ENCODE measurements at regions not wholly inside any gene's neighbourhood (a gene's known extent, or its start where the extent isn't known, plus 50 kb on each side); places are given as distances from the start of the nearest gene placed in this dataset.

- no peak for FAIRE-seq
- in situ Hi-C loops (cut with MboI) (no loop called here), intact Hi-C loops (cut with micrococcal nuclease) (no loop called here)
- H3K4me2 ChIP-seq (ENCODE audit: insufficient read depth, low read length): no peak overlapping the region
- BruUV-seq (replicated peaks): no TSS peak
- no peak for ATAC-seq
- H4K20me1 ChIP-seq (replicated peaks; ENCODE audit: control insufficient read depth, insufficient read depth, low read length): no peaks in the 10 kb centered on the region
- CTCF ChIA-PET (ENCODE audit: low intra/inter-chr PET ratio): no interaction called here
- DNase-seq (ENCODE audit: extremely low read depth in 1 of 4, low spot score in 3 of 4): no peak
- H3K4me1 ChIP-seq (replicated peaks in 1 of 2; ENCODE audit: control insufficient read depth in 2 of 2, insufficient read depth in 2 of 2, low read length in 2 of 2): no peaks in the 10 kb centered on the region
- H3K9ac ChIP-seq (ENCODE audit: insufficient read depth in 1 of 2, low read depth in 2 of 2, low read length in 2 of 2): no peak overlapping the region
- TF ChIP-seq KLF1 (tag; IDR thresholded peaks at IDR 0.05): no peak
- no peak for TF ChIP-seq HNRNPK (IDR thresholded peaks at IDR 0.05; ENCODE audit: low read depth, low read length, poor library complexity, severe bottlenecking)
- no peak for TF ChIP-seq CHD2 (IDR thresholded peaks at IDR 0.05; ENCODE audit: low read depth, low read length)
- TF ChIP-seq JUNB (CRISPR knock-in tag; conservative IDR thresholded peaks at IDR 0.05): no peak
- no peak for TF ChIP-seq ZNF165 (CRISPR knock-in tag; IDR thresholded peaks at IDR 0.05; ENCODE audit: borderline replicate concordance)
- no peak for TF ChIP-seq ZNF655 (CRISPR knock-in tag; IDR thresholded peaks at IDR 0.05)
- TF ChIP-seq NELFE (IDR thresholded peaks at IDR 0.05; ENCODE audit: insufficient read depth, insufficient read length): no peak
- no peak for TF ChIP-seq U2AF2 (optimal IDR thresholded peaks at IDR 0.05; ENCODE audit: low read depth, low read length)
- TF ChIP-seq ZNF3 (CRISPR knock-in tag; IDR thresholded peaks at IDR 0.05): no peak
- TF ChIP-seq ZNF592 (IDR thresholded peaks at IDR 0.05): no peak
- TF ChIP-seq RBFOX2 (IDR thresholded peaks at IDR 0.05; ENCODE audit: low read depth, low read length): no peak
- no peak for TF ChIP-seq ZBED1 (IDR thresholded peaks at IDR 0.05)
- no peak for TF ChIP-seq ZNF511 (CRISPR knock-in tag; IDR thresholded peaks at IDR 0.05)
- no peak for TF ChIP-seq NCOA4 (IDR thresholded peaks at IDR 0.05; ENCODE audit: partially characterized antibody)
- H3K9me3 ChIP-seq (replicated peaks; ENCODE audit: control insufficient read depth, insufficient read depth, low read depth, low read length): no peaks in the 10 kb centered on the region
- no peaks in the 10 kb centered on the region for H3K36me3 ChIP-seq (ENCODE audit: control insufficient read depth, insufficient read depth, low read length)
- H3K4me3 ChIP-seq: no peak overlapping the region
- no peaks in the 10 kb centered on the region for H3K79me2 ChIP-seq (ENCODE audit: control insufficient read depth, insufficient read depth, low read length)
- POLR2A ChIA-PET: no interaction called here
- 1% methylated on average over 5 of the region's 5 CpGs for WGBS (ENCODE audit: insufficient coverage, low coverage, missing lambda C conversion rate)
- H3K27ac ChIP-seq (ENCODE audit: extremely low read depth, low read depth, low read length): no peak overlapping the region
- no peaks in the 10 kb centered on the region for H3K27me3 ChIP-seq (ENCODE audit: control insufficient read depth in 2 of 2, insufficient read depth in 2 of 2, low read length in 2 of 2)
- no peaks in the 10 kb centered on the region for H3K9me1 ChIP-seq (ENCODE audit: control insufficient read depth, insufficient read depth, low read length)
- no peak overlapping the region for H2AFZ ChIP-seq (ENCODE audit: low read depth, low read length)
These were observed 57.0 kb downstream of the CHRM3 start for GRCh38 chr1:239443361-239443760.

Data from K562 (cell line).